Activated CD4-positive, alpha-beta memory T cell treated with anti-CD3 and anti-CD28 coated beads, Interleukin-2, amount 10 ng/mL, durations not matched to agents 7 days and 5 days (primary cell): ENCODE measurements at regions not wholly inside any gene's neighbourhood (a gene's known extent, or its start where the extent isn't known, plus 50 kb on each side); places are given as distances from the start of the nearest gene placed in this dataset.

Source experiments
- CTCF ChIA-PET: fragments of 350-600 bp; sonication (Branson Sonifier 250); formaldehyde crosslinking; loops from one replicate; lab custom pipeline; 2021; ENCODE audit warnings: antibody characterized with exemption, inconsistent platforms; lab: Charles Lee
- POLR2A ChIA-PET: fragments of 350-600 bp; sonication (Branson Sonifier 250); formaldehyde crosslinking; loops from one replicate; lab custom pipeline; 2021; ENCODE audit warnings: antibody characterized with exemption; lab: Charles Lee
- DNase-seq: peaks from one replicate; pipeline ENCODE4 v3.0.0-alpha.2; 2020
- H3K27ac Mint-ChIP-seq: one replicate; pipeline ENCODE4 v1.8.0; 2021; ENCODE audit warnings: mild to moderate bottlenecking, mixed read lengths
- H3K27me3 Mint-ChIP-seq: one replicate; pipeline ENCODE4 v1.8.0; 2021; ENCODE audit warnings: mixed read lengths
- H3K36me3 Mint-ChIP-seq: one replicate; pipeline ENCODE4 v1.8.0; 2021; ENCODE audit warnings: low read depth, mixed read lengths
- H3K4me1 Mint-ChIP-seq: one replicate; pipeline ENCODE4 v1.8.0; 2021; ENCODE audit warnings: mixed read lengths
- H3K4me3 Mint-ChIP-seq: one replicate; pipeline ENCODE4 v1.8.0; 2021; ENCODE audit warnings: mild to moderate bottlenecking, mixed read lengths
- H3K9me3 Mint-ChIP-seq: one replicate; pipeline ENCODE4 v1.8.0; 2021; ENCODE audit warnings: mixed read lengths

GRCh38 chr9:97747201-97747965 is 50.2 kb upstream of the XPA start:
- Mint-ChIP-seq H3K9me3 (no peaks in the 10 kb centered on the region), H3K27me3 (peaks cover 35% of the 10 kb centered on the region), H3K36me3 (no peaks in the 10 kb centered on the region), H3K27ac (no peak overlapping the region), H3K4me1 (peaks cover 2% of the 10 kb centered on the region), H3K4me3 (no peak overlapping the region)
- DNase-seq, result no peak
- POLR2A ChIA-PET, result no interaction called here
- CTCF ChIA-PET, result no interaction called here

GRCh38 chr9:97748525-97748924 is 51.4 kb upstream of the XPA start:
- DNase-seq, result no peak
- no peaks in the 10 kb centered on the region for H3K9me3 Mint-ChIP-seq
- ChIA-PET POLR2A (no interaction called here), CTCF (no interaction called here)
- H3K36me3 Mint-ChIP-seq, result no peaks in the 10 kb centered on the region
- peaks cover 2% of the 10 kb centered on the region for H3K4me1 Mint-ChIP-seq
- H3K27me3 Mint-ChIP-seq, result peaks cover 32% of the 10 kb centered on the region
- H3K4me3 Mint-ChIP-seq, result no peak overlapping the region
- no peak overlapping the region for H3K27ac Mint-ChIP-seq

GRCh38 chr9:97749928-97750327 is 52.8 kb upstream of the XPA start:
- Mint-ChIP-seq H3K4me1 (no peaks in the 10 kb centered on the region), H3K27me3 (peaks cover 25% of the 10 kb centered on the region), H3K36me3 (no peaks in the 10 kb centered on the region), H3K9me3 (no peaks in the 10 kb centered on the region), H3K4me3 (no peak overlapping the region), H3K27ac (no peak overlapping the region)
- CTCF ChIA-PET, result interaction anchor here (0.6 kb wide), 1 partner anchor 61 kb away, joined by 3 read pairs; no protein-coding TSS in a partner anchor
- no peak for DNase-seq
- POLR2A ChIA-PET, result no interaction called here

DNA sequence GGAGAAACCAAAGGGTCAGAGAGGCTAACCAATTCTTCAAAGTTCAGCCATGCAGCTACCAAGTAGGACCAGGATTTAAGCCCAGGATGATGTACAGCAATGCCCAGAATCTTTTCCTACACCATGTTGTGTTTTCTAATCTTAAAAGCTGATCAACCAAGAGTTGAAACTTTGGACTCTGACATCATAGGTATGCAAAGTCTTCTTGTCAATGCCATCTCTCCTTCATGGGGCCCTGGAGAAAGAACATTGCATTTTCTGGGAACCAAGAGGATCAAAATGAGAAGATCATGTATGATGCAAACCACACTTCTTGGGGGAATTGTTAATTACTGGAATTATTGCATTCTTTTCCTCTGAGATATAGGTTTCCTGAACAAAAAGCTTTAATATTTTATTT is 54.4 kb upstream of the XPA start:
- H3K4me3 Mint-ChIP-seq, result no peak overlapping the region
- CTCF ChIA-PET, result no interaction called here
- POLR2A ChIA-PET, result no interaction called here
- no peaks in the 10 kb centered on the region for H3K9me3 Mint-ChIP-seq
- H3K4me1 Mint-ChIP-seq, result no peaks in the 10 kb centered on the region
- H3K27me3 Mint-ChIP-seq, result peaks cover 21% of the 10 kb centered on the region
- H3K36me3 Mint-ChIP-seq, result no peaks in the 10 kb centered on the region
- no peak overlapping the region for H3K27ac Mint-ChIP-seq
- DNase-seq, result no peak

GRCh38 chr9:97752274-97752673 is 55.1 kb upstream of the XPA start:
- Mint-ChIP-seq H3K4me1 (no peaks in the 10 kb centered on the region), H3K27ac (no peak overlapping the region), H3K4me3 (no peak overlapping the region), H3K9me3 (no peaks in the 10 kb centered on the region), H3K27me3 (peaks cover 19% of the 10 kb centered on the region), H3K36me3 (no peaks in the 10 kb centered on the region)
- POLR2A ChIA-PET, result no interaction called here
- DNase-seq, result no peak
- CTCF ChIA-PET, result no interaction called here

GRCh38 chr9:97753364-97753763 is 56.2 kb upstream of the XPA start:
- Mint-ChIP-seq H3K4me1 (no peaks in the 10 kb centered on the region), H3K9me3 (no peaks in the 10 kb centered on the region), H3K27me3 (peaks cover 18% of the 10 kb centered on the region), H3K27ac (no peak overlapping the region), H3K36me3 (no peaks in the 10 kb centered on the region), H3K4me3 (no peak overlapping the region)
- ChIA-PET CTCF (no interaction called here), POLR2A (no interaction called here)
- DNase-seq, result no peak

- no peak overlapping the region for H3K27ac Mint-ChIP-seq
- H3K27me3 Mint-ChIP-seq, result peaks cover 19% of the 10 kb centered on the region
- ChIA-PET CTCF (no interaction called here), POLR2A (no interaction called here)
- H3K9me3 Mint-ChIP-seq, result no peaks in the 10 kb centered on the region
- no peak for DNase-seq
- H3K36me3 Mint-ChIP-seq, result no peaks in the 10 kb centered on the region
- H3K4me1 Mint-ChIP-seq, result no peaks in the 10 kb centered on the region
- H3K4me3 Mint-ChIP-seq, result no peak overlapping the region
Measured at GRCh38 chr9:97753975-97754374, 56.8 kb upstream of the XPA start.

- Mint-ChIP-seq H3K36me3 (no peaks in the 10 kb centered on the region), H3K27me3 (peaks cover 19% of the 10 kb centered on the region), H3K4me1 (no peaks in the 10 kb centered on the region), H3K9me3 (no peaks in the 10 kb centered on the region), H3K27ac (no peak overlapping the region), H3K4me3 (no peak overlapping the region)
- ChIA-PET CTCF (no interaction called here), POLR2A (no interaction called here)
- DNase-seq, result no peak
Measured at GRCh38 chr9:97755618-97756267, 58.6 kb upstream of the XPA start.

DNA sequence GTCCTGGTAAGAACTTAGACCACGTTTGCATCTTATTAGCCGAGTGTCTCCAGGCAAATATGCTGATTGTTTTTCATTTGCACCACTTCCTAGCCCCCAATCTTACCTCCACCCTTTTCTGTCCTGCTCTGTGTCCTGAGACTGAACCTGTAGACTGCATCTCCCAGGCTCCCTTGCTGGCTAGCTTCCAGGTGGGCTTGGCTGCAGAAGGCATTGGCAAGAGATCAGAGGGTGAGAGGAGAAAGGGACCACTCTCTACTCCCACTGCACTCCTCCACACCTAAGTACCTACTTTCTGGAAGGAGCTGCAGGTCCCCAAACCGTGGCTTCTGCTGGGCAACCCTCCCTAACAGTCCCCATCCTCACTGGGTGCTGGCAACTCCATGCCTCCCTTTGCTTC is 59.9 kb upstream of the XPA start:
- Mint-ChIP-seq H3K9me3 (no peaks in the 10 kb centered on the region), H3K27me3 (peaks cover 31% of the 10 kb centered on the region)

GRCh38 chr9:97758334-97758916 is 61.3 kb upstream of the XPA start:
- CTCF ChIA-PET, result no interaction called here
- H3K27me3 Mint-ChIP-seq, result peaks cover 32% of the 10 kb centered on the region
- H3K9me3 Mint-ChIP-seq, result no peaks in the 10 kb centered on the region

More for the DNA sequence above, 59.9 kb upstream of the XPA start:
- Mint-ChIP-seq H3K27ac (no peak overlapping the region), H3K36me3 (no peaks in the 10 kb centered on the region), H3K4me3 (no peak overlapping the region), H3K4me1 (no peaks in the 10 kb centered on the region)
- DNase-seq, result no peak
- POLR2A ChIA-PET, result no interaction called here
- CTCF ChIA-PET, result no interaction called here

DNA sequence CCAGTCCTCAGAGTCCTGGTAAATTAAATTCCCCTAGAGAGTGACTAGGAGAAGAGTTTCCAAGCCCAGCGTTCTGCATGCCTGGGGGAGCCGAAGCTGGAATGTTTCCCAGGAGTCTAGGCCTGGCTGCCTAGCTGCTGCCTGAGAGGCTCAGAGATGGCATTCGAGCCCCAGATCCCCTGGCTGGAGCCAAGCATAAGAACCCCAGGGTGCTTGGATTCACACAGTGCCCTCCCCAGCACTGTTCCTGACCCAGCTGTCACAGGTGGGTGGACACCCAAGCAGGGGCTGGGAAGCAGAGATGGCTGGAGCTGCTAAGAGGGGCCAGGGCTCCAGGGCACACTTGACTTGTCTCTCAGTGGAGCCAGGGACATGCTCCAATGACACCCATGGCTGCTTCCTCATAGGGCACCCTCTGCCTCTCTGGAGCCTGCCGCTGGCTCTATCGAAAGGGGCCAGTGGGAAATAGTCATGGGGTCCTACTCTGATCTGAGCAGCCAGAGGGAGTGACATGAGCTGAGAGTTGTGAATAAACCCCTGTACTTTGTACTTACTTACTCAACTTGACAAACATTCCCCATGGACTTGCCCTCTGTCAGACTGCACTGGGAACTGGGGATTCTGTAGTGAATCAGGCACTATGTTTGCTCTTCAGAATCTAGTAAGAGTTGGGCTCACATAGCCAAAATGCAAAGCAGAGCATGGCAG is 62.6 kb upstream of the XPA start:
- Mint-ChIP-seq H3K9me3 (no peaks in the 10 kb centered on the region), H3K27me3 (peaks cover 29% of the 10 kb centered on the region), H3K36me3 (no peaks in the 10 kb centered on the region), H3K4me1 (no peaks in the 10 kb centered on the region), H3K4me3 (no peak overlapping the region), H3K27ac (no peak overlapping the region)
- POLR2A ChIA-PET, result no interaction called here
- no peak for DNase-seq
- CTCF ChIA-PET, result no interaction called here

More at GRCh38 chr9:97758334-97758916, 61.3 kb upstream of the XPA start:
- POLR2A ChIA-PET, result no interaction called here
- Mint-ChIP-seq H3K4me1 (no peaks in the 10 kb centered on the region), H3K27ac (no peak overlapping the region), H3K4me3 (no peak overlapping the region), H3K36me3 (no peaks in the 10 kb centered on the region)
- no peak for DNase-seq

DNA sequence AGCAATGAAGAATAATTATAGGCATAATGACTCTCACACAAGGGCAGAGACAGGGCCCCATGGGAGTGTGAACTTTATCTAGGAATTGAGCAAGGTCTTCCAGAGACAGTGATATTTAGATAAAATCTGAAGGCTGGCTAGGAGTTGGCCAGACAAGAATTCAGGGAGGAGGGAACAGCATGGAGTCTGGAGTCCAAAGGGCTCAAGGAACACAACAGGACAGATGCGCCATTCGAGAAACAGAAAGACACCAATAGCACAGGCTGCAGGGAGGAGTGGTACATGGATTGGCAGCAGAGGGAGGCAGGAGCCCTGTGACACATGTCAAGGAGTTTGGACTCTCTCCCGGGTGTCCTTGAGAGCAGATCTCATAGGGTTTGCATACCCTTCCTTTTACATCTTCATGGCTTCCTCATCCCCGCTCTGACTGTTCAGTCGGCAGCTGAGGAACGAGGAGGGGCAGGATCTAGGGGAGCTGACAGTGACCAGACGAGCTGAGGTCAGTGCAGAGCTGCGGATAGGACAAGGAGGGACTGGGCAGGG is 64.0 kb upstream of the XPA start:
- ChIA-PET CTCF (no interaction called here), POLR2A (no interaction called here)
- H3K4me3 Mint-ChIP-seq, result no peak overlapping the region
- no peak overlapping the region for H3K27ac Mint-ChIP-seq
- H3K4me1 Mint-ChIP-seq, result no peaks in the 10 kb centered on the region
- H3K9me3 Mint-ChIP-seq, result no peaks in the 10 kb centered on the region
- no peaks in the 10 kb centered on the region for H3K36me3 Mint-ChIP-seq
- peaks cover 28% of the 10 kb centered on the region for H3K27me3 Mint-ChIP-seq
- DNase-seq, result no peak

DNA sequence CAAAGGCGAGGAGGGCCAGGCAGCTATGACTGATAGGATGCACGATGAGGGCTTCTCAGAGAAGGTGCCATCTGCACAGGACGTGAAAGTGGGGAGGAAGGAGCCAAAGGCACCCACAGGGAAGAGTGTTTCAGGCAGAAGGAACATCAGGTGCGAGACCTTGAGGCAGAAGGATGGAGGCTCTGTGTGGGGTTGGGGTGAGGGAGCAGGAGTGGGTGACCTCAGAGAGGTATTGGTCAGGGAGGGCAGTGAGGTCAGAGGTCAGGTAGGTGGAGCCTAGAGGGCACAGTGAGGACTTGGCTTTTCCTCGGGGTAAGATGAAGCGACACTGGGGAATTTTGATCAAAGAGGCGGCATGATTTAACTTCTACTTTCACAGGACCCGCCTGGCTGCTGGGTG is 64.7 kb upstream of the XPA start:
- H3K27me3 Mint-ChIP-seq, result peaks cover 25% of the 10 kb centered on the region
- H3K36me3 Mint-ChIP-seq, result no peaks in the 10 kb centered on the region
- no peak for DNase-seq
- H3K4me1 Mint-ChIP-seq, result no peaks in the 10 kb centered on the region
- CTCF ChIA-PET, result no interaction called here
- H3K9me3 Mint-ChIP-seq, result no peaks in the 10 kb centered on the region
- POLR2A ChIA-PET, result no interaction called here
- no peak overlapping the region for H3K27ac Mint-ChIP-seq
- no peak overlapping the region for H3K4me3 Mint-ChIP-seq
